ENCODE measurements at regions not wholly inside any gene's neighbourhood (a gene's known extent, or its start where the extent isn't known, plus 50 kb on each side); places are given as distances from the start of the nearest gene placed in this dataset.

GRCh38 chr3:189049458-189050236 lies 122.1 kb upstream of the TPRG1 start:
- no peak for DNase-seq (ENCODE audit: low read depth, low spot score)

DNA sequence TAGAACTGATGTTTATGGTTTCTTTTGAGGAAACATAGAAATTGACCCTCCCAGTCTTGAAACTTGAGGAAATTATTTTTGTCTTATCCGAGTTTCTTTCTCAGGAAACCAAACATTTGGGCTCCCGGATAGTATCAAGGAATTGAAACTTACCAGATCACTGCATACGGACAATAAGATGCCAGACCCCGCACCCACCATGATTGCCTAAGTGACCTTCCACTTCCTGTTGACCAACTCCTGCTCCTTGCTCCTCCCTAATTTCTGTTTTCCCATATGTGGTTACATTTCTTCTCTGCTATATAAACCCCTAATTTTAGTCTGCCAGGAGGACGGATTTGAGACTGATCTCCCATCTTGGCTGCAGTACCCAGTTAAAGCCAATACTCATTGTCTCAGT lies 118.4 kb upstream of the TPRG1 start:
- no peak for DNase-seq (ENCODE audit: low read depth, low spot score)

GRCh38 chr3:189056646-189057335 lies 115.0 kb upstream of the TPRG1 start:
- DNase-seq (ENCODE audit: low read depth, low spot score) = no peak

DNA sequence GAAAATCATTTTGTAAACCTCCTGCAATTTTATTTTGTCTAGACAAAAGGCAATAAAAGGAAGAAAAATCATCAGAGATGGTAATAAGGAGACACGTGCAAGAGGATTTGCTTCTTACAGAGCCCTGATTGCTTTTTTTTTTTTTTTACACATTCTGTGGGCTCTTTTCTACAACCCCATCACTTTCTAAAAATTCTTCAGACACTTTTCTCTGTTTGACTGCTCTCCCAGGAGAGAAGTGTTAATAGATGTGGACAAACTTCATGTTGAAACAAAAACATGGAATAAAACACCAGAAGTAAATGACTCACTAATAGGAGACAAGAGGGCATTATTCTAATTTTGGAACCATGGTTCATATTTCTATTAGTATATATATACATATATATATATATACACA lies 114.4 kb upstream of the TPRG1 start:
- no peak for DNase-seq (ENCODE audit: low read depth, low spot score)

GRCh38 chr3:189058071-189058470 lies 113.7 kb upstream of the TPRG1 start:
- no peak for DNase-seq (ENCODE audit: low read depth, low spot score)

GRCh38 chr3:189070965-189071364 lies 100.8 kb upstream of the TPRG1 start:
- no peak for DNase-seq (ENCODE audit: low read depth, low spot score)

- DNase-seq (ENCODE audit: low read depth, low spot score) = no peak
Measured at GRCh38 chr3:189071446-189071845, 100.3 kb upstream of the TPRG1 start.

- no peak for DNase-seq (ENCODE audit: low read depth, low spot score)
Measured at GRCh38 chr3:189076449-189076848, 95.3 kb upstream of the TPRG1 start.

- no peak for DNase-seq (ENCODE audit: low read depth, low spot score)
Measured at GRCh38 chr3:189080745-189081144, 91.0 kb upstream of the TPRG1 start.

DNA sequence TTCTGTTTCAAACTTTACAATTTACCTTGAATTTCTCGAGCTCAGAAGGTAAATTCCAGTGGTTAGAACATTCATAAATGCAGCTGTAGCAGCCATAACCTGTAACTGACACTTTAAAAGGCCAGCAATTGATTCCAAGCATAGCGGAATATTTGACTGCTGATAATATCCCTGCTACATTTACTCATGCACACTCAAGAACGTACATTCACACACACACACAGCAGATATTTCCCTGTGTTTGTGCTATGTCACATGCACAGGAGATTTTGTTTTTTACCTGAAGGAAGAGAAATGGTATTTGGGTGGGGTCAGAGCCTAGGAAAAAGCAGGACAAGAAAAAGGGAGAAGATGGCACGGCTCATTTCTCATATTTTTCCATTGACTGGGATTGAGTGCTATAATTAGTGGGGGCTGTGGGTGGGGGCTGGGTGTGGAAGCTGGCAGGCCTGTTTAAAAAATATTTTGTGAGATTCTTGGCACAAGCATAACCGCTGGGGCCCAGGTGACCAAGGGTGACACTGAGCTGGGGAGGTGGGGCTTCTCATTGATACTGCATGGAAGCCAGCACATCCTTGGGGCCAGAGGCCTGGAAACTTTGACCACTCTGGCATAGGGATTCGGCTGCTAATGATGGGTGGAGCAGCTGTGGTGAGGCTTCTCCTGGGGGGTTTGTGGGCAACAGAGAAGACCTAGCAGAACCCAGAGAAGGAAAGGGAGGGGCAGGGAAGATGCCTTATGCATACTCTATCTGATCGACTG lies 88.9 kb upstream of the TPRG1 start:
- no peak for DNase-seq (ENCODE audit: low read depth, low spot score)

DNA sequence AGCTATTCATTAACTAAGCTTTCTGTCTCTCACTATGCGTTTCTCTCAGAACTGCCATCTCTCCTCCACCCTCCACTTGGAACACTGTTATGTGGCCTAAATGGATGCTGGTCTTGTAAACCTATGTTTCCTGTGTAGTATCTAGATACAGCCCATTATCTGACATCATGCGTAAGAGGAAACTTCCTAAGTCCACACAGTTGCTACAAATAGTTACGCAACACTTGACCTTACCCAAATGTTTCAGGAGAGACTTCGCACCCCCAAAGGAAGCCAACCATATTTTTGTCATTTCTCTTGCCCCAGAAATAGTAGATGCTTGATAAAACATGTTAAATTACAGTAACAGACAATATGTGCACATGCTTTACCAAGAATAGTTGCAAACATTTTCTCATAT lies 87.2 kb upstream of the TPRG1 start:
- no peak for DNase-seq (ENCODE audit: low read depth, low spot score)

DNA sequence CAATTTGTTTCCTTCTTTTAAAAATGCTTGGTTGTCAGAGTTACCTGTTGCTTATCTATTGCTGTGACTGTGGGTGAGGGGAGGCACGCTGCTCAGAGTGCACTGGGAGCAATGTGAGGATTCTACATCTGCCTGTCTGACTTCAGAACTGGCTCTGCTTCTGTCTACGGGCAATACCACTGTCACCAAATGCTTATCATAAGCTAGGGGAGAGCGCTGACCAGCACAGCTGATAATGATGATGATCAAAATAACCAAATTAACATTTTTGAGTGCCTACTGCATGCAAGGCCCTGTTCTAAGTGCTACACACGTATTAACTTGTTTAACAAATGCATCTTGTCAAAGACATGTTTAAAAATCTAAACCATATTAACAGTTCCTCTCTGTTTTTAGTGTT lies 79.2 kb upstream of the TPRG1 start:
- no peak for DNase-seq (ENCODE audit: low read depth, low spot score)

DNA sequence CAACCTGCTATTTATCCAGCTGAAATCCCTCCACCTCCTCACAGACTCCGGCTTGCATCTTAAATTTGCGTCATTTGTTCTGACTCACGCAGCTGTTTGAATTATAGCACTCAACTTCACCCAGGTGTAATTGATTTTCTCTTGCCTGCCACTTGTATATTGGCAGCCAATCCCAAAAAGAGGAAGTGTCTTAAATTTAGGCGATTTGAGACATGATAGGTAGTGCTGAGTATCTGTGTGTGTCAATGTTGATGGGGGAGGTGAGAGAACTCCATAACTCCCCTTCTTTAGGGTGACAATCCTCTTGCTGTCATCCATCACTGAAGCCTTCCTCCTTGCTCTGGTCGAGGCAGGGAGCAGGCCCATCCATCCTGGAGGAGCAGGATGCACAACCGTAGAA lies 77.2 kb upstream of the TPRG1 start:
- no peak for DNase-seq (ENCODE audit: low read depth, low spot score)

DNA sequence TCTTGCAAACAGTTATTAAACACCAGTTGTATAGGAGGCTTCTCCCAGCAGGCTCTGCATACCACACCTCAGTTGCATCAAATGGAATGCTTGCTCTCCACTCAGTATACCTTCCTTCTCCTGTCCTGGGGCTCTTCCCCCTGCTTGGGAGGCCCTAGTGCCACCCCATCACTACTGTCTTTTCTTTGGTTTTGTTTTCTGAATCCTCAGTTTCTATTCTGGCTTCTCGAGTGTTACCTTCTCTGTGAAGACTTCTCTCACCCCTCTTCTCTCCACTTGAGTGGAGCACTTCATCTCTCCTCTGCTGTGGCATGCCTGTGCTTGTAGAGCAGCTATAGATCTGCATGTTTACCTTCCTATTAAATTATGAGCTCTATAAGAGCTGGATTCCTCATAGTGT lies 75.7 kb upstream of the TPRG1 start:
- no peak for DNase-seq (ENCODE audit: low read depth, low spot score)

DNA sequence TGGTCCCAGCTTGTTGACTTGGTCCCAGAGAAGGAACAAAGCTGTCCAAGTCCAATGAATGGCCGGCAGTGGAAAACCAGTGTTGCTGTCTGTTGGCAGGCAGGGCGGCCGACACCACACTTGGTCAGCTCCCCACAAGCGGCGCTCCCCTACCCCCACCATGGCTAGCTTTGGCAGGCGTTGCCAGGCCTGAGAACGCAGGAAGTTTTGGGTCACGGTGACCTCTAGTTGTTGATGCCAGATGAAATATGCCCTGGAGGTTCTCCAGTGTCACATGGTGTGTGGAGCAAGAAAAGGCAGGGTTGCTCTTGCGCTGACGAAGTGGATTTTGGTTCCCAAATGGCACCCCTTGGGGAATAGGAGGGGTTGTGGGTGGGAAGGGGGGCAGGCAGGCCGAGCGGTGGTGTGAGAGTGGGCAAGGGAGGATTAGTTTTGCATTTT lies 72.7 kb upstream of the TPRG1 start:
- DNase-seq (ENCODE audit: low read depth, low spot score) = no peak

GRCh38 chr3:189099505-189100290 lies 72.1 kb upstream of the TPRG1 start:
- no peak for DNase-seq (ENCODE audit: low read depth, low spot score)

- no peak for DNase-seq (ENCODE audit: low read depth, low spot score)
Measured at GRCh38 chr3:189100866-189101265, 70.9 kb upstream of the TPRG1 start.

DNA sequence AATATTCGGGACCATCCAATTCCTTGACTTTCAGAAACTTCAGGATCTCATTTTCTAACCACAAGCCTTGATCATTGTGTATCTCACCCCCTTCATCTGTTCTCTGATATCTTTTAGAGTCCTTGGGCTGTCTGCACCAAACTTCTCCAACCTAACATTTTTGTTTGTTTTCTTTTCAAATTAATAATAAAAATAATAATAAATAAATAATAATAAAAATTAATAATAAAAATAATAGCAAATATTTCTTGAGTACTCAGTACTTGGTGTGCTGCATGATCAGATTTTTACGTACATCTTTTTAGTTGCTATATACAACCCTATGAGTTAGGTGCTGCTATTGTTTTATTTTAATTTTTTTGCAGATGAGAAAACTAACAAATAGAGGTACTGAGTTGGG lies 70.2 kb upstream of the TPRG1 start:
- DNase-seq (ENCODE audit: low read depth, low spot score) = no peak

- no peak for DNase-seq (ENCODE audit: low read depth, low spot score)
Measured at GRCh38 chr3:189103208-189103607, 68.6 kb upstream of the TPRG1 start.

- no peak for DNase-seq (ENCODE audit: low read depth, low spot score)
Measured at GRCh38 chr3:189108067-189108466, 63.7 kb upstream of the TPRG1 start.

DNA sequence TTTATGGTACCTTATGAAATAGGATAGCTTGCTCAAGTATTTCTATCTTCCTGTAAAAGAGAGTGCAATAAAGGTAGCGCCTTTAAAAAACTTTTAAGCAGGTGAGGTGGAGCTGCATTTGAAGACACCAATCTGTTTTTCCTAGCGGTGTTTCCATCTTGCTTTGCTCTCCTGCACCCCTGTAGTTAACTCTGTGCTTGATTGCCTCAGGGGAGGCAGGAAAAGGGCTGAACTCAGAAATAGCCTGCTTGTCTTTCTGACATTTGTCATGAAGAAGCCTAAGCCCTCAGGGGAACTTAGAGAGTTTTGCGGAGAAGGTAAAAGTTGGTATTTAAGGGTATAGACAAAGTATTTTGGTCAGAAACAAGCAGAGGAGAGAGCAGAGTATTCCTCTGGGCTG lies 63.0 kb upstream of the TPRG1 start:
- no peak for DNase-seq (ENCODE audit: low read depth, low spot score)

- no peak for DNase-seq (ENCODE audit: low read depth, low spot score)
Measured at GRCh38 chr3:189109145-189109544, 62.6 kb upstream of the TPRG1 start.

All from iPS DF 19.7 (cell line).